RPMI7951 (cell line): ENCODE measurements at regions not wholly inside any gene's neighbourhood (a gene's known extent, or its start where the extent isn't known, plus 50 kb on each side); places are given as distances from the start of the nearest gene placed in this dataset.
A peak's percentile ranks its signal among the peaks of the same experiment; 100 is the strongest.

ENCODE experiments used
- DNase-seq: peaks from one replicate; pipeline ENCODE4 v3.0.0-alpha.2; 2012; ENCODE audit warnings: low read depth

- DNase-seq = no peak
These were observed 134.6 kb downstream of the VRK1 start for GRCh38 chr14:96931751-96932150.

- DNase-seq = no peak
These were observed 137.6 kb downstream of the VRK1 start for GRCh38 chr14:96934638-96935330.

GRCh38 chr14:96938946-96939345 is 141.8 kb downstream of the VRK1 start:
- DNase-seq = no peak

- DNase-seq = peak; percentile 13
These were observed 142.8 kb downstream of the VRK1 start for GRCh38 chr14:96940009-96940408.

- DNase-seq = no peak
These were observed 147.1 kb downstream of the VRK1 start for GRCh38 chr14:96944297-96944696.

GRCh38 chr14:96945721-96946120 is 148.5 kb downstream of the VRK1 start:
- DNase-seq = no peak

GRCh38 chr14:96949594-96949993 is 152.4 kb downstream of the VRK1 start:
- DNase-seq = no peak

- no peak for DNase-seq
These were observed 154.3 kb downstream of the VRK1 start for GRCh38 chr14:96951511-96951910.

GRCh38 chr14:96953087-96953874 is 156.1 kb downstream of the VRK1 start:
- DNase-seq = no peak

- DNase-seq = no peak
These were observed 156.6 kb downstream of the VRK1 start for GRCh38 chr14:96953875-96954185.

GRCh38 chr14:96956464-96957239 is 159.5 kb downstream of the VRK1 start:
- no peak for DNase-seq

GRCh38 chr14:96958057-96958456 is 160.9 kb downstream of the VRK1 start:
- DNase-seq = no peak

GRCh38 chr14:96959992-96960391 is 162.8 kb downstream of the VRK1 start:
- DNase-seq = no peak

GRCh38 chr14:96960598-96961116 is 163.5 kb downstream of the VRK1 start:
- peak; percentile 0 for DNase-seq

- no peak for DNase-seq
These were observed 164.7 kb downstream of the VRK1 start for GRCh38 chr14:96961895-96962294.

- no peak for DNase-seq
These were observed 165.2 kb downstream of the VRK1 start for GRCh38 chr14:96962337-96962736.

- no peak for DNase-seq
These were observed 167.7 kb downstream of the VRK1 start for GRCh38 chr14:96964726-96965415.

- DNase-seq = no peak
These were observed 168.9 kb downstream of the VRK1 start for GRCh38 chr14:96965885-96966595.

GRCh38 chr14:96975116-96975515 is 177.9 kb downstream of the VRK1 start:
- no peak for DNase-seq

GRCh38 chr14:96978525-96979272 is 181.5 kb downstream of the VRK1 start:
- no peak for DNase-seq
